Suprapubic skin (tissue), 3 donors: ENCODE measurements at regions not wholly inside any gene's neighbourhood (a gene's known extent, or its start where the extent isn't known, plus 50 kb on each side); places are given as distances from the start of the nearest gene placed in this dataset.

Experiments
- POLR2A ChIP-seq, 2 donors: fragments of 450-650 bp; IDR thresholded peaks; one replicate each; pipeline ENCODE4 v1.6.1; 2017; ENCODE audit warnings: antibody characterized with exemption in 2 of 2, mild to moderate bottlenecking in 2 of 2, moderate library complexity in 2 of 2
- TF ChIP-seq, protein P1 (sequence below), 2 donors: fragments of 200-600 bp in 1 of 2; fragments of 450-650 bp in 1 of 2; sonication (generic) in 1 of 2; IDR thresholded peaks; one replicate each; pipeline ENCODE4 v1.5.1; 2016 to 2019; ENCODE audit warnings: antibody characterized with exemption in 2 of 2, mild to moderate bottlenecking in 1 of 2, moderate library complexity in 1 of 2

GRCh38 chr1:54495954-54496353 lies 52.1 kb upstream of the ACOT11 start:
- no peak for TF ChIP-seq POLR2A (IDR thresholded peaks at IDR 0.05)
- TF ChIP-seq, protein P1, sequence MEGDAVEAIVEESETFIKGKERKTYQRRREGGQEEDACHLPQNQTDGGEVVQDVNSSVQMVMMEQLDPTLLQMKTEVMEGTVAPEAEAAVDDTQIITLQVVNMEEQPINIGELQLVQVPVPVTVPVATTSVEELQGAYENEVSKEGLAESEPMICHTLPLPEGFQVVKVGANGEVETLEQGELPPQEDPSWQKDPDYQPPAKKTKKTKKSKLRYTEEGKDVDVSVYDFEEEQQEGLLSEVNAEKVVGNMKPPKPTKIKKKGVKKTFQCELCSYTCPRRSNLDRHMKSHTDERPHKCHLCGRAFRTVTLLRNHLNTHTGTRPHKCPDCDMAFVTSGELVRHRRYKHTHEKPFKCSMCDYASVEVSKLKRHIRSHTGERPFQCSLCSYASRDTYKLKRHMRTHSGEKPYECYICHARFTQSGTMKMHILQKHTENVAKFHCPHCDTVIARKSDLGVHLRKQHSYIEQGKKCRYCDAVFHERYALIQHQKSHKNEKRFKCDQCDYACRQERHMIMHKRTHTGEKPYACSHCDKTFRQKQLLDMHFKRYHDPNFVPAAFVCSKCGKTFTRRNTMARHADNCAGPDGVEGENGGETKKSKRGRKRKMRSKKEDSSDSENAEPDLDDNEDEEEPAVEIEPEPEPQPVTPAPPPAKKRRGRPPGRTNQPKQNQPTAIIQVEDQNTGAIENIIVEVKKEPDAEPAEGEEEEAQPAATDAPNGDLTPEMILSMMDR (IDR thresholded peaks at IDR 0.05), result no peak
